ENCODE measurements at regions not wholly inside any gene's neighbourhood (a gene's known extent, or its start where the extent isn't known, plus 50 kb on each side); places are given as distances from the start of the nearest gene placed in this dataset.

DNA sequence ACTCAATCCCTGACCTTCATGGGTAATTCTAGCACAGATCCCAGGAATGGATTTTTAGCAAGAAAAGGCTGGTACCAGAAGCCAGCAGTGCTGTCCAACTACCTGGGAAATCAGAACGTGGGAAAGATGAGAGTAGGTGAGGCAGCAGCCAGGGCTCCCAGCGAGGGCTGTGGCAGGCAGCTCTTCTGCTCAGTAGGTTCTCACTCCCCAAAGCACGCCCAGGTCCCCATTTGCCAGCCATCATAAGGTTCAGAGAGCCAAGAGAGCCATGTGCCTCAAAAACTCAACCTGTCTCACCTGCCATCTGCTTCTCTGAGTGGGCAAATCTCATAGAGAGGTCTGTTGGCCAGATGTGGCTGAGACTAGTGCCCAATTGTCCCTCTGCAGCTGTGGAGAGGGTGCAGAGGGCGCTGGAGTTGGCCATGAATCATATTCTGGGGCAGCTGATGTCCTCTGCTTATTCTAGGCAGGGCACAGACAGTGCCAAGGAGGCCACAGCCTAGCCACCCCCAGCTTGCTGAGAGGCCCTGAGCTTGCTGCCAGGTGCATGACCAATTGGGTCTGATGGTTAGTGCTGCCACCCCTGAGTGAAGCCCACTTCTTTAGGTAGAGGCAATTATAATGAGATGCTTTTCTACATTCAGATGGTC lies 81.7 kb upstream of the GATB start:
- H4K20me1 ChIP-seq (ENCODE audit: control insufficient read depth, insufficient read depth, low read length, poor library complexity, severe bottlenecking) = no peaks in the 10 kb centered on the region
- Mint-ChIP-seq H3K4me1 (no peaks in the 10 kb centered on the region), H3K27me3 (peaks cover 14% of the 10 kb centered on the region), H3K27ac (no peak overlapping the region), H3K9me3 (ENCODE audit: insufficient read depth) (no peaks in the 10 kb centered on the region), H3K4me3 (no peak overlapping the region)
- no peaks in the 10 kb centered on the region for H3K36me3 ChIP-seq (replicated peaks in 1 of 2; ENCODE audit: control extremely low read depth in 1 of 2, control insufficient read depth in 1 of 2, extremely low read depth in 1 of 2, insufficient read depth in 2 of 2, low read length in 1 of 2)
- no peaks in the 10 kb centered on the region for H3K4me1 ChIP-seq (ENCODE audit: control insufficient read depth in 2 of 2, insufficient read depth in 2 of 2, low read length in 2 of 2)
- TF ChIP-seq, protein P1, sequence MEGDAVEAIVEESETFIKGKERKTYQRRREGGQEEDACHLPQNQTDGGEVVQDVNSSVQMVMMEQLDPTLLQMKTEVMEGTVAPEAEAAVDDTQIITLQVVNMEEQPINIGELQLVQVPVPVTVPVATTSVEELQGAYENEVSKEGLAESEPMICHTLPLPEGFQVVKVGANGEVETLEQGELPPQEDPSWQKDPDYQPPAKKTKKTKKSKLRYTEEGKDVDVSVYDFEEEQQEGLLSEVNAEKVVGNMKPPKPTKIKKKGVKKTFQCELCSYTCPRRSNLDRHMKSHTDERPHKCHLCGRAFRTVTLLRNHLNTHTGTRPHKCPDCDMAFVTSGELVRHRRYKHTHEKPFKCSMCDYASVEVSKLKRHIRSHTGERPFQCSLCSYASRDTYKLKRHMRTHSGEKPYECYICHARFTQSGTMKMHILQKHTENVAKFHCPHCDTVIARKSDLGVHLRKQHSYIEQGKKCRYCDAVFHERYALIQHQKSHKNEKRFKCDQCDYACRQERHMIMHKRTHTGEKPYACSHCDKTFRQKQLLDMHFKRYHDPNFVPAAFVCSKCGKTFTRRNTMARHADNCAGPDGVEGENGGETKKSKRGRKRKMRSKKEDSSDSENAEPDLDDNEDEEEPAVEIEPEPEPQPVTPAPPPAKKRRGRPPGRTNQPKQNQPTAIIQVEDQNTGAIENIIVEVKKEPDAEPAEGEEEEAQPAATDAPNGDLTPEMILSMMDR (IDR thresholded peaks at IDR 0.05) = no peak
- no peak overlapping the region for H3K4me2 ChIP-seq (replicated peaks; ENCODE audit: low read depth, low read length, poor library complexity, severe bottlenecking)
- WGBS (ENCODE audit: insufficient coverage) = 77% methylated on average over 3 of the region's 4 CpGs
- DNase-seq = no peak
- intact Hi-C loops (cut with micrococcal nuclease) = no loop called here
- H3K27ac ChIP-seq (ENCODE audit: low read length in 2 of 2) = no peak overlapping the region
- H2AFZ ChIP-seq (ENCODE audit: insufficient read depth, low read depth, low read length, poor library complexity, severe bottlenecking) = no peak overlapping the region
- ChIA-PET POLR2A (no interaction called here), CTCF (no interaction called here)
- H3K4me3 ChIP-seq (ENCODE audit: control extremely low read depth in 1 of 5, extremely low read depth in 1 of 5, insufficient read depth in 1 of 5, low read depth in 2 of 5, low read length in 4 of 5) = no peak overlapping the region
- H3K79me2 ChIP-seq (ENCODE audit: control insufficient read depth, insufficient read depth, low read length) = no peaks in the 10 kb centered on the region
- H3K9ac ChIP-seq (ENCODE audit: low read length) = no peak overlapping the region
- ATAC-seq (ENCODE audit: low read depth) = no peak
- H3K9me3 ChIP-seq (ENCODE audit: control extremely low read depth in 1 of 3, control insufficient read depth in 2 of 3, insufficient read depth in 1 of 3, low read length in 2 of 3) = no peaks in the 10 kb centered on the region
- peaks cover 0 to 4% (median 0%) of the 10 kb centered on the region in 4 experiments for H3K27me3 ChIP-seq (replicated peaks in 1 of 4; ENCODE audit: control extremely low read depth in 1 of 4, control insufficient read depth in 3 of 4, insufficient read depth in 4 of 4, low read length in 3 of 4)

GRCh38 chr4:151841107-151841506 lies 80.3 kb upstream of the GATB start:
- Histone ChIP-seq H3K27ac (ENCODE audit: low read length in 2 of 2) (no peak overlapping the region), H3K9me3 (ENCODE audit: control extremely low read depth in 1 of 3, control insufficient read depth in 2 of 3, insufficient read depth in 1 of 3, low read length in 2 of 3) (no peaks in the 10 kb centered on the region), H3K4me2 (replicated peaks; ENCODE audit: low read depth, low read length, poor library complexity, severe bottlenecking) (no peak overlapping the region), H3K4me1 (ENCODE audit: control insufficient read depth in 2 of 2, insufficient read depth in 2 of 2, low read length in 2 of 2) (no peaks in the 10 kb centered on the region), H3K4me3 (ENCODE audit: control extremely low read depth in 1 of 5, extremely low read depth in 1 of 5, insufficient read depth in 1 of 5, low read depth in 2 of 5, low read length in 4 of 5) (no peak overlapping the region), H3K36me3 (replicated peaks in 1 of 2; ENCODE audit: control extremely low read depth in 1 of 2, control insufficient read depth in 1 of 2, extremely low read depth in 1 of 2, insufficient read depth in 2 of 2, low read length in 1 of 2) (no peaks in the 10 kb centered on the region), H3K27me3 (replicated peaks in 1 of 4; ENCODE audit: control extremely low read depth in 1 of 4, control insufficient read depth in 3 of 4, insufficient read depth in 4 of 4, low read length in 3 of 4) (no peaks in the 10 kb centered on the region), H4K20me1 (ENCODE audit: control insufficient read depth, insufficient read depth, low read length, poor library complexity, severe bottlenecking) (no peaks in the 10 kb centered on the region), H3K79me2 (ENCODE audit: control insufficient read depth, insufficient read depth, low read length) (no peaks in the 10 kb centered on the region), H2AFZ (ENCODE audit: insufficient read depth, low read depth, low read length, poor library complexity, severe bottlenecking) (no peak overlapping the region), H3K9ac (ENCODE audit: low read length) (no peak overlapping the region)
- TF ChIP-seq EZH2 (IDR thresholded peaks at IDR 0.05; ENCODE audit: borderline replicate concordance, insufficient read depth, low read depth, low read length, poor library complexity, severe bottlenecking) = no peak
- TF ChIP-seq, protein P1 (IDR thresholded peaks at IDR 0.05) = no peak
- POLR2A ChIA-PET = no interaction called here
- no peak for DNase-seq
- no peaks in the 10 kb centered on the region for H3K4me1 Mint-ChIP-seq
- intact Hi-C loops (cut with micrococcal nuclease) = no loop called here
- CTCF ChIA-PET = no interaction called here
- no peak for ATAC-seq (ENCODE audit: low read depth)
- peaks cover 10% of the 10 kb centered on the region for H3K27me3 Mint-ChIP-seq
- no peaks in the 10 kb centered on the region for H3K9me3 Mint-ChIP-seq (ENCODE audit: insufficient read depth)
- H3K27ac Mint-ChIP-seq = no peak overlapping the region
- 52% methylated on average over 4 of the region's 10 CpGs for WGBS (ENCODE audit: insufficient coverage)
- H3K4me3 Mint-ChIP-seq = no peak overlapping the region

All from B cell (primary cell).